Ammon's horn (tissue), 1 donor: ENCODE measurements at regions not wholly inside any gene's neighbourhood (a gene's known extent, or its start where the extent isn't known, plus 50 kb on each side); places are given as distances from the start of the nearest gene placed in this dataset.

Source experiments
- DNase-seq: peaks from one replicate; pipeline ENCODE4 v3.0.0-alpha.2; 2016; ENCODE audit warnings: low spot score

GRCh38 chrX:5526191-5526590 lies 702.5 kb downstream of the NLGN4X start:
- DNase-seq, result no peak

- no peak for DNase-seq
Observed at GRCh38 chrX:5490786-5491563, 737.7 kb downstream of the NLGN4X start.

- DNase-seq, result no peak
Observed at GRCh38 chrX:5474282-5474681, 754.4 kb downstream of the NLGN4X start.

- DNase-seq, result no peak
Observed at GRCh38 chrX:5458300-5458842, 770.3 kb downstream of the NLGN4X start.

- peak; percentile 4 for DNase-seq
Observed at GRCh38 chrX:5449323-5449722, 779.3 kb downstream of the NLGN4X start.

- no peak for DNase-seq
Observed at GRCh38 chrX:5431823-5432222, 796.8 kb downstream of the NLGN4X start.

- no peak for DNase-seq
Observed at GRCh38 chrX:5425119-5425518, 803.5 kb downstream of the NLGN4X start.

GRCh38 chrX:5417381-5417780 lies 811.3 kb downstream of the NLGN4X start:
- DNase-seq, result no peak

GRCh38 chrX:5415738-5416137 lies 812.9 kb downstream of the NLGN4X start:
- no peak for DNase-seq

GRCh38 chrX:5409106-5409505 lies 819.6 kb downstream of the NLGN4X start:
- no peak for DNase-seq

GRCh38 chrX:5402461-5402860 lies 826.2 kb downstream of the NLGN4X start:
- DNase-seq, result no peak

GRCh38 chrX:5399403-5399802 lies 829.3 kb downstream of the NLGN4X start:
- no peak for DNase-seq

GRCh38 chrX:5397409-5397808 lies 831.3 kb downstream of the NLGN4X start:
- DNase-seq, result no peak

GRCh38 chrX:5390376-5390775 lies 838.3 kb downstream of the NLGN4X start:
- no peak for DNase-seq

GRCh38 chrX:5388087-5388486 lies 840.6 kb downstream of the NLGN4X start:
- DNase-seq, result peak; percentile 1

GRCh38 chrX:5380426-5380825 lies 848.2 kb downstream of the NLGN4X start:
- no peak for DNase-seq

- no peak for DNase-seq
Observed at GRCh38 chrX:5341902-5342301, 886.8 kb downstream of the NLGN4X start.

GRCh38 chrX:5337160-5337559 lies 891.5 kb downstream of the NLGN4X start:
- no peak for DNase-seq

GRCh38 chrX:5324546-5324945 lies 904.1 kb downstream of the NLGN4X start:
- DNase-seq, result no peak

- DNase-seq, result no peak
Observed at GRCh38 chrX:5314148-5314547, 914.5 kb downstream of the NLGN4X start.

GRCh38 chrX:5307416-5307815 lies 921.3 kb downstream of the NLGN4X start:
- DNase-seq, result no peak

GRCh38 chrX:5306654-5307121 lies 922.0 kb downstream of the NLGN4X start:
- peak; percentile 2 for DNase-seq

GRCh38 chrX:5305452-5305851 lies 923.2 kb downstream of the NLGN4X start:
- peak; percentile 1 for DNase-seq

GRCh38 chrX:5295004-5295403 lies 933.7 kb downstream of the NLGN4X start:
- no peak for DNase-seq
